Vagina (tissue), 2 donors: ENCODE measurements at regions not wholly inside any gene's neighbourhood (a gene's known extent, or its start where the extent isn't known, plus 50 kb on each side); places are given as distances from the start of the nearest gene placed in this dataset.

ENCODE experiments used
- DNase-seq, 2 donors: peaks; one replicate each; pipeline ENCODE4 v3.0.0-alpha.2; 2017; ENCODE audit errors: extremely low spot score in 2 of 2
- H3K27ac ChIP-seq: fragments of 200-600 bp; sonication (generic); one replicate; pipeline ENCODE4 v1.5.1; 2019
- H3K27me3 ChIP-seq: fragments of 200-600 bp; sonication (generic); one replicate; pipeline ENCODE4 v1.5.1; 2019
- H3K36me3 ChIP-seq, 2 donors: fragments of 200-600 bp; sonication (generic); one replicate each; pipeline ENCODE4 v1.5.1; 2017 to 2019
- H3K4me1 ChIP-seq: fragments of 200-600 bp; sonication (generic); one replicate; pipeline ENCODE4 v1.5.1; 2019
- H3K4me3 ChIP-seq, 2 donors: fragments of 200-600 bp; sonication (generic); 1 replicate in 1 of 2; 2 replicates in 1 of 2; pipeline ENCODE4 v1.5.1; 2016 to 2019
- H3K9me3 ChIP-seq: fragments of 200-600 bp; sonication (generic); one replicate; pipeline ENCODE4 v1.5.1; 2019
- CTCF ChIP-seq, 3 experiments: fragments of 450-650 bp in 2 of 3; fragments of 200-600 bp in 1 of 3; sonication (generic) in 1 of 3; IDR thresholded peaks; one replicate each; pipeline ENCODE4 v1.5.1; 2017 to 2019; ENCODE audit warnings: antibody characterized with exemption in 3 of 3, mild to moderate bottlenecking in 2 of 3, moderate library complexity in 2 of 3
- POLR2A ChIP-seq, 2 donors: fragments of 450-650 bp; IDR thresholded peaks; one replicate each; pipeline ENCODE4 v1.6.1; 2017; ENCODE audit warnings: antibody characterized with exemption in 2 of 2, mild to moderate bottlenecking in 2 of 2, moderate library complexity in 2 of 2
- POLR2AphosphoS5 ChIP-seq, 2 donors: sonication (generic); formaldehyde crosslinking; IDR thresholded peaks; one replicate each; pipeline ENCODE4 v1.9.0; 2017; ENCODE audit warnings: antibody characterized with exemption in 2 of 2, mild to moderate bottlenecking in 2 of 2, low read depth in 1 of 2; ENCODE audit not compliant: insufficient read depth in 1 of 2
- intact Hi-C: fragments of 100-400 bp; cut with DNase I; formaldehyde crosslinking; loops from one replicate; pipeline ENCODE4 v1.15.1; 2023

- intact Hi-C loops, result no loop called here
- Histone ChIP-seq H3K4me3 (no peak overlapping the region), H3K36me3 (no peaks in the 10 kb centered on the region), H3K27ac (no peak overlapping the region), H3K4me1 (no peaks in the 10 kb centered on the region), H3K9me3 (no peaks in the 10 kb centered on the region), H3K27me3 (no peaks in the 10 kb centered on the region)
- no peak for DNase-seq
- no peak for TF ChIP-seq POLR2A (IDR thresholded peaks at IDR 0.05)
- TF ChIP-seq CTCF (IDR thresholded peaks at IDR 0.05), result no peak
- TF ChIP-seq POLR2AphosphoS5 (IDR thresholded peaks at IDR 0.05; ENCODE audit: insufficient read depth in 1 of 2, low read depth in 1 of 2), result no peak
These were observed 304.0 kb downstream of the TLR4 start for GRCh38 chr9:118008246-118008645.

- intact Hi-C loops, result no loop called here
- Histone ChIP-seq H3K36me3 (no peaks in the 10 kb centered on the region), H3K9me3 (no peaks in the 10 kb centered on the region), H3K27ac (no peak overlapping the region), H3K27me3 (no peaks in the 10 kb centered on the region), H3K4me3 (no peak overlapping the region), H3K4me1 (no peaks in the 10 kb centered on the region)
- TF ChIP-seq POLR2AphosphoS5 (IDR thresholded peaks at IDR 0.05; ENCODE audit: insufficient read depth in 1 of 2, low read depth in 1 of 2) (no peak), POLR2A (IDR thresholded peaks at IDR 0.05) (no peak), CTCF (IDR thresholded peaks at IDR 0.05) (no peak)
- no peak for DNase-seq
These were observed 305.4 kb downstream of the TLR4 start for GRCh38 chr9:118009614-118010013.

GRCh38 chr9:118017607-118018122 is 313.5 kb downstream of the TLR4 start:
- H3K27ac ChIP-seq, result no peak overlapping the region
- intact Hi-C loops, result no loop called here
- H3K4me3 ChIP-seq, result no peak overlapping the region
- no peak for DNase-seq
- TF ChIP-seq POLR2AphosphoS5 (IDR thresholded peaks at IDR 0.05; ENCODE audit: insufficient read depth in 1 of 2, low read depth in 1 of 2) (no peak), POLR2A (IDR thresholded peaks at IDR 0.05) (no peak), CTCF (IDR thresholded peaks at IDR 0.05) (no peak)
- H3K36me3 ChIP-seq, result no peaks in the 10 kb centered on the region
- no peaks in the 10 kb centered on the region for H3K27me3 ChIP-seq
- no peaks in the 10 kb centered on the region for H3K9me3 ChIP-seq
- no peaks in the 10 kb centered on the region for H3K4me1 ChIP-seq

GRCh38 chr9:118023644-118024043 is 319.4 kb downstream of the TLR4 start:
- no peak for TF ChIP-seq CTCF (IDR thresholded peaks at IDR 0.05)
- TF ChIP-seq POLR2AphosphoS5 (IDR thresholded peaks at IDR 0.05; ENCODE audit: insufficient read depth in 1 of 2, low read depth in 1 of 2), result no peak
- no peak for TF ChIP-seq POLR2A (IDR thresholded peaks at IDR 0.05)
- Histone ChIP-seq H3K4me1 (no peaks in the 10 kb centered on the region), H3K36me3 (no peaks in the 10 kb centered on the region), H3K9me3 (no peaks in the 10 kb centered on the region), H3K27ac (no peak overlapping the region), H3K4me3 (no peak overlapping the region), H3K27me3 (no peaks in the 10 kb centered on the region)
- no peak for DNase-seq
- intact Hi-C loops, result no loop called here

- TF ChIP-seq POLR2AphosphoS5 (IDR thresholded peaks at IDR 0.05; ENCODE audit: insufficient read depth in 1 of 2, low read depth in 1 of 2) (no peak), CTCF (IDR thresholded peaks at IDR 0.05) (no peak), POLR2A (IDR thresholded peaks at IDR 0.05) (no peak)
- no peaks in the 10 kb centered on the region for H3K27me3 ChIP-seq
- intact Hi-C loops, result no loop called here
These were observed 324.0 kb downstream of the TLR4 start for GRCh38 chr9:118028225-118028624.

More at GRCh38 chr9:118028225-118028624, 324.0 kb downstream of the TLR4 start:
- Histone ChIP-seq H3K4me1 (no peaks in the 10 kb centered on the region), H3K27ac (no peak overlapping the region), H3K9me3 (no peaks in the 10 kb centered on the region), H3K36me3 (no peaks in the 10 kb centered on the region), H3K4me3 (no peak overlapping the region)
- no peak for DNase-seq
